Mesendoderm (in vitro differentiated cells): ENCODE measurements at regions not wholly inside any gene's neighbourhood (a gene's known extent, or its start where the extent isn't known, plus 50 kb on each side); places are given as distances from the start of the nearest gene placed in this dataset.

Source experiments
- DNase-seq: peaks from one replicate; pipeline ENCODE4 v3.0.0; 2013
- H2AK5ac ChIP-seq: 2 replicates; pipeline ENCODE4 v1.6.1; 2013; ENCODE audit warnings: low read length, inconsistent platforms
- H2BK120ac ChIP-seq: 2 replicates; pipeline ENCODE4 v1.6.1; 2013; ENCODE audit warnings: low read depth, mild to moderate bottlenecking, low read length, moderate library complexity, mixed read lengths
- H2BK15ac ChIP-seq: replicated peaks from 2 replicates; pipeline ENCODE4 v1.6.1; 2013; ENCODE audit warnings: low read depth, mild to moderate bottlenecking, moderate library complexity
- H2BK5ac ChIP-seq: 2 replicates; pipeline ENCODE4 v1.6.1; 2013; ENCODE audit warnings: low read length, inconsistent platforms
- H3K18ac ChIP-seq: 2 replicates; pipeline ENCODE4 v1.6.1; 2013; ENCODE audit warnings: mild to moderate bottlenecking, low read length, mixed read lengths
- H3K23ac ChIP-seq: one replicate; pipeline ENCODE4 v1.6.1; 2013; ENCODE audit warnings: low read length
- H3K27ac ChIP-seq: 2 replicates; pipeline ENCODE4 v1.5.1; 2013; ENCODE audit warnings: low read depth, mild to moderate bottlenecking, inconsistent platforms, low read length, moderate library complexity
- H3K27me3 ChIP-seq: 2 replicates; pipeline ENCODE4 v1.6.1; 2013; ENCODE audit warnings: low read length, control low read depth, mild to moderate bottlenecking, inconsistent platforms; ENCODE audit not compliant: insufficient read depth, poor library complexity
- H3K36me3 ChIP-seq: 2 replicates; pipeline ENCODE4 v1.6.1; 2013; ENCODE audit warnings: low read length, inconsistent platforms; ENCODE audit not compliant: control insufficient read depth, insufficient read depth
- H3K4ac ChIP-seq: one replicate; pipeline ENCODE4 v1.6.1; 2013; ENCODE audit warnings: low read depth, mild to moderate bottlenecking, low read length, moderate library complexity
- H3K4me1 ChIP-seq: 2 replicates; pipeline ENCODE4 v1.6.1; 2013; ENCODE audit warnings: low read depth, low read length, inconsistent platforms; ENCODE audit not compliant: control insufficient read depth
- H3K4me2 ChIP-seq: 2 replicates; pipeline ENCODE4 v1.6.1; 2013; ENCODE audit warnings: low read length
- H3K4me3 ChIP-seq: 2 replicates; pipeline ENCODE4 v1.5.1; 2013; ENCODE audit warnings: mild to moderate bottlenecking, low read length
- H3K56ac ChIP-seq: one replicate; pipeline ENCODE4 v1.6.1; 2013; ENCODE audit warnings: low read length
- H3K79me1 ChIP-seq: 2 replicates; pipeline ENCODE4 v1.6.1; 2013; ENCODE audit warnings: low read length, inconsistent platforms
- H3K79me2 ChIP-seq: 2 replicates; pipeline ENCODE4 v1.6.1; 2013; ENCODE audit warnings: mild to moderate bottlenecking, low read length; ENCODE audit not compliant: control insufficient read depth, insufficient read depth
- H3K9ac ChIP-seq: 2 replicates; pipeline ENCODE4 v1.6.1; 2013; ENCODE audit warnings: low read length, inconsistent platforms
- H4K5ac ChIP-seq: one replicate; pipeline ENCODE4 v1.6.1; 2013; ENCODE audit warnings: low read length
- H4K8ac ChIP-seq: one replicate; pipeline ENCODE4 v1.6.1; 2013; ENCODE audit warnings: low read depth, mild to moderate bottlenecking, control low read depth, low read length, moderate library complexity
- WGBS: extraction: QIAGEN DNeasy Blood & Tissue Kit; methylation state at CpG from one replicate; pipeline ENCODE4 v1.1.7; 2013; ENCODE audit warnings: low lambda C conversion rate, missing lambda C conversion rate; ENCODE audit not compliant: insufficient coverage; ENCODE audit errors: extremely low coverage; 5-methylcytosine and 5-hydroxymethylcytosine counted together

GRCh38 chr21:28252928-28253327 is 739.7 kb downstream of the LTN1 start:
- no peak overlapping the region for H4K8ac ChIP-seq
- no peak overlapping the region for H2BK120ac ChIP-seq
- WGBS, result no CpG with 5 or more reads among the region's 2 CpGs
- H3K4me3 ChIP-seq, result no peak overlapping the region
- H4K5ac ChIP-seq, result no peak overlapping the region
- no peak overlapping the region for H3K9ac ChIP-seq
- no peaks in the 10 kb centered on the region for H3K79me2 ChIP-seq
- H2AK5ac ChIP-seq, result no peak overlapping the region
- H3K36me3 ChIP-seq, result no peaks in the 10 kb centered on the region
- H3K79me1 ChIP-seq, result no peaks in the 10 kb centered on the region
- no peak overlapping the region for H3K56ac ChIP-seq
- no peaks in the 10 kb centered on the region for H3K27me3 ChIP-seq
- no peak overlapping the region for H3K18ac ChIP-seq
- H3K27ac ChIP-seq, result no peak overlapping the region
- no peak overlapping the region for H2BK5ac ChIP-seq
- no peak overlapping the region for H3K23ac ChIP-seq
- H2BK15ac ChIP-seq, result no peak overlapping the region
- no peak for DNase-seq
- H3K4ac ChIP-seq, result no peak overlapping the region
- no peak overlapping the region for H3K4me2 ChIP-seq
- no peaks in the 10 kb centered on the region for H3K4me1 ChIP-seq

GRCh38 chr21:28250946-28251345 is 741.7 kb downstream of the LTN1 start:
- no peak for DNase-seq
- H4K5ac ChIP-seq, result no peak overlapping the region
- no peaks in the 10 kb centered on the region for H3K79me2 ChIP-seq
- no peak overlapping the region for H3K9ac ChIP-seq
- no peak overlapping the region for H3K56ac ChIP-seq
- H2BK120ac ChIP-seq, result no peak overlapping the region
- H3K36me3 ChIP-seq, result no peaks in the 10 kb centered on the region
- peak overlapping the region; percentile 6 for H2BK15ac ChIP-seq
- H3K27ac ChIP-seq, result no peak overlapping the region
- H2BK5ac ChIP-seq, result no peak overlapping the region
- no peak overlapping the region for H3K4ac ChIP-seq
- no peaks in the 10 kb centered on the region for H3K27me3 ChIP-seq
- H3K18ac ChIP-seq, result no peak overlapping the region
- H3K4me3 ChIP-seq, result no peak overlapping the region
- H3K4me2 ChIP-seq, result no peak overlapping the region
- no CpG with 5 or more reads among the region's 4 CpGs for WGBS
- H3K79me1 ChIP-seq, result no peaks in the 10 kb centered on the region
- no peak overlapping the region for H4K8ac ChIP-seq
- no peak overlapping the region for H3K23ac ChIP-seq
- no peaks in the 10 kb centered on the region for H3K4me1 ChIP-seq
- H2AK5ac ChIP-seq, result no peak overlapping the region

- no peak overlapping the region for H3K18ac ChIP-seq
- no peaks in the 10 kb centered on the region for H3K36me3 ChIP-seq
- no peak overlapping the region for H3K4me2 ChIP-seq
- H3K27me3 ChIP-seq, result no peaks in the 10 kb centered on the region
- H3K23ac ChIP-seq, result no peak overlapping the region
- H3K4ac ChIP-seq, result no peak overlapping the region
- H3K56ac ChIP-seq, result no peak overlapping the region
- H2BK120ac ChIP-seq, result no peak overlapping the region
- H2BK15ac ChIP-seq, result no peak overlapping the region
- H3K79me2 ChIP-seq, result no peaks in the 10 kb centered on the region
- WGBS, result no CpG with 5 or more reads among the region's 4 CpGs
- DNase-seq, result no peak
- no peaks in the 10 kb centered on the region for H3K4me1 ChIP-seq
- H3K27ac ChIP-seq, result no peak overlapping the region
- H2BK5ac ChIP-seq, result no peak overlapping the region
- H3K4me3 ChIP-seq, result no peak overlapping the region
- no peaks in the 10 kb centered on the region for H3K79me1 ChIP-seq
- no peak overlapping the region for H3K9ac ChIP-seq
- H4K8ac ChIP-seq, result no peak overlapping the region
- no peak overlapping the region for H2AK5ac ChIP-seq
- H4K5ac ChIP-seq, result no peak overlapping the region
Measured at GRCh38 chr21:28247454-28248020, 745.1 kb downstream of the LTN1 start.

- WGBS, result no CpG with 5 or more reads among the region's 2 CpGs
- no peak overlapping the region for H2BK120ac ChIP-seq
- no peak overlapping the region for H3K9ac ChIP-seq
- H3K18ac ChIP-seq, result no peak overlapping the region
- no peak overlapping the region for H2AK5ac ChIP-seq
- no peak overlapping the region for H4K8ac ChIP-seq
- no peak overlapping the region for H2BK5ac ChIP-seq
- H3K4me3 ChIP-seq, result no peak overlapping the region
- H3K4ac ChIP-seq, result no peak overlapping the region
- H3K79me2 ChIP-seq, result no peaks in the 10 kb centered on the region
- no peak overlapping the region for H3K23ac ChIP-seq
- no peak overlapping the region for H3K56ac ChIP-seq
- no peak for DNase-seq
- no peak overlapping the region for H3K27ac ChIP-seq
- H3K36me3 ChIP-seq, result no peaks in the 10 kb centered on the region
- H3K4me2 ChIP-seq, result no peak overlapping the region
- H3K4me1 ChIP-seq, result no peaks in the 10 kb centered on the region
- no peaks in the 10 kb centered on the region for H3K27me3 ChIP-seq
- H3K79me1 ChIP-seq, result no peaks in the 10 kb centered on the region
- no peak overlapping the region for H4K5ac ChIP-seq
- no peak overlapping the region for H2BK15ac ChIP-seq
Measured at GRCh38 chr21:28240586-28240985, 752.1 kb downstream of the LTN1 start.

- H3K23ac ChIP-seq, result no peak overlapping the region
- no peak overlapping the region for H3K27ac ChIP-seq
- no peak overlapping the region for H4K5ac ChIP-seq
- no peaks in the 10 kb centered on the region for H3K79me2 ChIP-seq
- H2BK120ac ChIP-seq, result no peak overlapping the region
- H3K79me1 ChIP-seq, result no peaks in the 10 kb centered on the region
- H3K18ac ChIP-seq, result no peak overlapping the region
- H3K4me1 ChIP-seq, result no peaks in the 10 kb centered on the region
- no peak overlapping the region for H4K8ac ChIP-seq
- H3K9ac ChIP-seq, result no peak overlapping the region
- no peak overlapping the region for H2BK5ac ChIP-seq
- H3K56ac ChIP-seq, result no peak overlapping the region
- no peaks in the 10 kb centered on the region for H3K27me3 ChIP-seq
- H2AK5ac ChIP-seq, result no peak overlapping the region
- H3K4me3 ChIP-seq, result no peak overlapping the region
- H2BK15ac ChIP-seq, result no peak overlapping the region
- H3K4ac ChIP-seq, result no peak overlapping the region
- H3K4me2 ChIP-seq, result no peak overlapping the region
- no peaks in the 10 kb centered on the region for H3K36me3 ChIP-seq
- DNase-seq, result no peak
- WGBS, result 100% methylated on average over 1 of the region's 2 CpGs
Measured at GRCh38 chr21:28239340-28239739, 753.3 kb downstream of the LTN1 start.

- Histone ChIP-seq H2AK5ac (no peak overlapping the region), H4K5ac (no peak overlapping the region), H3K79me1 (no peaks in the 10 kb centered on the region), H4K8ac (no peak overlapping the region), H3K27ac (no peak overlapping the region), H3K18ac (no peak overlapping the region), H3K36me3 (no peaks in the 10 kb centered on the region), H3K4me2 (no peak overlapping the region), H2BK5ac (no peak overlapping the region), H3K23ac (no peak overlapping the region), H3K56ac (no peak overlapping the region), H3K27me3 (no peaks in the 10 kb centered on the region), H3K4me3 (no peak overlapping the region), H2BK15ac (no peak overlapping the region), H3K9ac (no peak overlapping the region), H3K4ac (no peak overlapping the region), H2BK120ac (no peak overlapping the region), H3K4me1 (no peaks in the 10 kb centered on the region), H3K79me2 (no peaks in the 10 kb centered on the region)
- no peak for DNase-seq
- WGBS, result no CpG with 5 or more reads among the region's 2 CpGs
Measured at GRCh38 chr21:28237661-28238060, 755.0 kb downstream of the LTN1 start.
